ENCODE measurements at regions not wholly inside any gene's neighbourhood (a gene's known extent, or its start where the extent isn't known, plus 50 kb on each side); places are given as distances from the start of the nearest gene placed in this dataset.

DNA sequence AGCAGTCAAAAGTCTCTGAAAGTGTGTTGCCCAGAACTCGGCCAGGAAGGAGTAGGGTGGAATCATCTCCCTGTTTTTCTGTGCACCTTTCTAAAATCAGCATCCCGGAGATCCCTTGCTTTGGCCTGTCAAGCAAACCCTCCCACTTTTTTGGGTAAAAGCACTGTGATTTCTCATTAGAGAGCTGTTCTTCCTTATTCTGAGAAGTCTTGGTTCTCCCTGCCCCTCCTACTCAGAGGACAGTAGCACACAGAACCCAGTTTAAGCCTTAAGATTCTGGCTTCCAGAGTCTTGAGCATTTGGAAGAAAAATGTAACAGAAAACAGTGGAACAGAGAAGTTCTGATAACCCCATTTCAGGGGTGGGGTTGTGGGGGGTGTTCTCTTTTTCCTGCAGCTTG, 52.6 kb upstream of the KATNAL1 start:
- no peak overlapping the region for H3K4me3 Mint-ChIP-seq
- peaks cover 59% of the 10 kb centered on the region for H3K36me3 Mint-ChIP-seq
- H3K9me3 Mint-ChIP-seq = no peaks in the 10 kb centered on the region
- no peaks in the 10 kb centered on the region for H3K27me3 Mint-ChIP-seq
- peaks cover 12% of the 10 kb centered on the region for H3K4me1 Mint-ChIP-seq
- ATAC-seq = no peak
- no peak overlapping the region for H3K27ac Mint-ChIP-seq

DNA sequence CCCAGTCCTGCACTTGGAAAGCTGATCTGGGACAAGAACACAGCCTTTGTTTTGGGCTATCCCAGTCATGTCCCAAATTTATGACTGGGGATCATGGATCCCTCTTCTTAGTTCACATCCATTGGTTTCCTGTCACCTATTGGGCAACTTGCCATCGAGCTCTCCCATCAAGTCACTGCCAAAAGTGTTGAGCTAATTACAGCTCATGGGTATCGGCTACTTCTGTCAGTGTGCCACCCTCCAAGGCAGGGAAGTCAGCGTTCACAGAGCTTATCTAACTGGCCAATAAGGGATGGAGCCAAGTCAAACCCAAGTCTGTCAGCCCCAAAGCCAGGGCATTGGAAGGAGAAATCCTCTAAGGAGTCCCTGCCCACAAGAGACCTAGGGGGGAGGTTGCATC, 53.2 kb upstream of the KATNAL1 start:
- Mint-ChIP-seq H3K4me3 (no peak overlapping the region), H3K27me3 (no peaks in the 10 kb centered on the region), H3K4me1 (peaks cover 10% of the 10 kb centered on the region), H3K36me3 (peaks cover 64% of the 10 kb centered on the region), H3K9me3 (no peaks in the 10 kb centered on the region), H3K27ac (no peak overlapping the region)
- ATAC-seq = no peak

GRCh38 chr13:30362005-30362788, 54.8 kb upstream of the KATNAL1 start:
- ATAC-seq = no peak
- Mint-ChIP-seq H3K9me3 (no peaks in the 10 kb centered on the region), H3K36me3 (peaks cover 76% of the 10 kb centered on the region), H3K4me3 (no peak overlapping the region), H3K27ac (no peak overlapping the region), H3K27me3 (no peaks in the 10 kb centered on the region), H3K4me1 (peaks cover 14% of the 10 kb centered on the region)

GRCh38 chr13:30362869-30363268, 55.5 kb upstream of the KATNAL1 start:
- Mint-ChIP-seq H3K4me1 (peaks cover 14% of the 10 kb centered on the region), H3K27me3 (no peaks in the 10 kb centered on the region), H3K27ac (no peak overlapping the region), H3K9me3 (no peaks in the 10 kb centered on the region), H3K4me3 (no peak overlapping the region), H3K36me3 (peaks cover 76% of the 10 kb centered on the region)
- ATAC-seq = no peak

DNA sequence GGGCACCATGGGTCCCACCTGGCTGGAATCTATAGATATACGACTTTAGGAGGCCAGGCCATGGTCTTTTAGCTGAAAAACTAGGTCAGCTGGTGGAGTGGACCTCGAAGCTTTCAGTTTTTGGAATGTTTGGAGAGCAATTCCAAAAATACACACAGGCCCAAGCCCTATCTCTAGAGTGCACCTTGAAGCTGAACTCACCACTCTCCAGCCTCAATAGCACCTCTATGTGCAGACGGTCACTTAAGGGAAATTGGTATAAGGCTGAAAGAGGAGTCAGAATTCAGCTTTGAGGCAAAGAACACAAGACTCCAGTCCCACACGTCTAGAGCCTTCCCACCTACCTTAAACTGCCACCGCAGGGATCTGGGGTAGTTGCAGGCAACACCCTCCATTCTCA, 56.4 kb upstream of the KATNAL1 start:
- Mint-ChIP-seq H3K9me3 (no peaks in the 10 kb centered on the region), H3K36me3 (peaks cover 75% of the 10 kb centered on the region), H3K4me1 (peaks cover 19% of the 10 kb centered on the region), H3K27ac (no peak overlapping the region), H3K27me3 (no peaks in the 10 kb centered on the region), H3K4me3 (no peak overlapping the region)
- no peak for ATAC-seq

DNA sequence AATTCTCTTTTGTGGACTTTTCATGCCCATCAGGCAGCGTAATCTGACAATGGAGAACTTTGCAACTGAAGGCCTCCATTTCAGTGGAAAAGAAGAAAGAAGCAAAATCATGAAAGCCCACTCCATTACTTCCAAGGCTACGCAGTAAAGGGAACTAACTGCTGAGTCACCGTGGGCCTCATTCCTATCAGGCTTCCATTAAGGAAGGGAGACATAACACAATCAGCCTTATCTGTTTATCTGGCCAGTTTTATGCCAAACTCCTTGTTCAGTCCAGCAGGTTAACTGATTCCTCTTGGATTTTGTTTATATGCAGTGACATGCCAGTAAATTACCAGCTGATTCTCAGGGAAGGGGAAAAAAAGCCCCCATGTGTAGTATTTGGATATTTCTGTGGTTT, 56.8 kb upstream of the KATNAL1 start:
- ATAC-seq = no peak

DNA sequence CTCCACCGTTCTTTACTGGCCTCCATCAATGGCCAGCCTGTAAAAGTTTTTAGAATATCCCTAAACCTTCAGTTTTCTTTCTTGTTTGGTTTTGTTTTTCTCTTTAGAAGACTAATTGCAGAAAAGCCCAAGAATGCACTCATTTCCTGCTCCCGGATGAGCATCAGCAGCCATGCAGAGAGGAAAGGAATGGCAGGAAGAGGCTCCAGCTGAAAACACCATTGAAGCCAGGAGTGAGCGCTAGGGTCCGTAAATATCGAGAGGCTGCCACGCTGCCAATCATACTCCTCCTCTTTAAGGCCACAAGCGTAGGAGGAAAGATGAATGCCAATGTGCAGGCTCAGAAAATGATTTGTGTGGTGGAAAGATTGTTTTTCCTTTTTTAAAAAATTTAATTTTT, 57.4 kb upstream of the UBE2L5 start:
- Mint-ChIP-seq H3K27me3 (no peaks in the 10 kb centered on the region), H3K27ac (no peak overlapping the region), H3K9me3 (no peaks in the 10 kb centered on the region), H3K4me1 (peaks cover 29% of the 10 kb centered on the region), H3K36me3 (peaks cover 75% of the 10 kb centered on the region), H3K4me3 (no peak overlapping the region)
- no peak for ATAC-seq

More for the DNA sequence above, 56.8 kb upstream of the KATNAL1 start:
- no peaks in the 10 kb centered on the region for H3K9me3 Mint-ChIP-seq
- no peaks in the 10 kb centered on the region for H3K27me3 Mint-ChIP-seq
- peaks cover 77% of the 10 kb centered on the region for H3K36me3 Mint-ChIP-seq
- H3K27ac Mint-ChIP-seq = no peak overlapping the region
- peaks cover 23% of the 10 kb centered on the region for H3K4me1 Mint-ChIP-seq
- H3K4me3 Mint-ChIP-seq = no peak overlapping the region

- H3K36me3 Mint-ChIP-seq = peaks cover 71% of the 10 kb centered on the region
- H3K27ac Mint-ChIP-seq = no peak overlapping the region
- H3K4me1 Mint-ChIP-seq = peaks cover 39% of the 10 kb centered on the region
- no peak overlapping the region for H3K4me3 Mint-ChIP-seq
- no peaks in the 10 kb centered on the region for H3K9me3 Mint-ChIP-seq
- no peaks in the 10 kb centered on the region for H3K27me3 Mint-ChIP-seq
- peak; percentile 64 for ATAC-seq
Observed at GRCh38 chr13:30366088-30366487, 56.2 kb upstream of the UBE2L5 start.

DNA sequence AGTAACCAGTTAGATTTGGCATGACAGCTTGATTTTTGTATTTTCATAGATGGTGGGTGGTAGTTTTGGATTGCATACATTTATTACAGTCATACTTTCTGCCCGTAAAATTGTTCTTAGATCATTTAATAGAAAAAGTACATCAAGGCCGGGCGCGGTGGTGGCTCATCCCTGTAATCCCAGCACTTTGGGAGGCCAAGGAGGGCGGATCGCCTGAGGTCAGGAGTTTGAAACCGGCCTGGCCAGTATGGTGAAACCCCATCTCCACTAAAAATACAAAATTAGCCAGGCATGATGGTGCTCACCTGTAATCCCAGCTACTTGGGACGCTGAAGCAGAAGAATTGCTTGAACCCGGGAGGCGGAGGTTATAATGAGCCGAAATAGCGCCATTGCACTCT, 55.0 kb upstream of the UBE2L5 start:
- no peaks in the 10 kb centered on the region for H3K9me3 Mint-ChIP-seq
- peaks cover 66% of the 10 kb centered on the region for H3K36me3 Mint-ChIP-seq
- no peak for ATAC-seq
- H3K4me3 Mint-ChIP-seq = no peak overlapping the region
- H3K4me1 Mint-ChIP-seq = peaks cover 49% of the 10 kb centered on the region
- H3K27ac Mint-ChIP-seq = no peak overlapping the region
- H3K27me3 Mint-ChIP-seq = no peaks in the 10 kb centered on the region

- Mint-ChIP-seq H3K36me3 (peaks cover 62% of the 10 kb centered on the region), H3K4me3 (peak overlapping the region; percentile 8), H3K27ac (peak overlapping the region; percentile 83), H3K4me1 (peaks cover 76% of the 10 kb centered on the region), H3K27me3 (no peaks in the 10 kb centered on the region), H3K9me3 (no peaks in the 10 kb centered on the region)
- ATAC-seq = no peak
Observed at GRCh38 chr13:30370146-30370545, 52.1 kb upstream of the UBE2L5 start.

DNA sequence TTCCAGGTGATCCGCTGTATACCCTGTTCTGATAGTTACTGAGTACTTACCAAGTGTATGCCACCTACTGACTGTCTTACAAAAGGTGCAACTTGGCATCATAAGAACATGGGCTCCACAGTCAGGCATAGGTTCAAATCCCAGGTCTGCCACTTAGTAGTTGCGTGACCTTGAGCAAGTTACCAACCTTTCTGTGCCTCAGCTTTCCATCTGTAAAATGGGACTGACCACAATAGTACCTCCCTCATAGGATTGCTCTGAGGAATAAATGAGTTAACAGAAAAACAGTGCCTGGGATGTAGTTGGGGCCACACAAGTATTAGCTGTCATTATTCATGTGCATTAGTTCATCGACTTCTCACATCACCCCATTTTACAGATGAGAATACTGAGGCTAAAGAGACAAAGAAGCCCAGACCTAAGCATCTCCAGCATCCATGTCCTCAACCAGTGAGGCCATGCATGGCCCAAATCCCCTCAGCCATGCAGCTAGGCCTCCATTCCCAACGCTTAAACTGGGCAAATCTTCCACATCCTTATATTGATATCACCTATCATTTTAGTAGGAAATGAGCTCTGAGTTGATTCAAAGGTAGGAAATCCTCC, 51.3 kb upstream of the UBE2L5 start:
- ATAC-seq = no peak
- H3K27ac Mint-ChIP-seq = peak overlapping the region; percentile 83
- no peaks in the 10 kb centered on the region for H3K9me3 Mint-ChIP-seq
- peaks cover 54% of the 10 kb centered on the region for H3K36me3 Mint-ChIP-seq
- peak overlapping the region; percentile 69 for H3K4me3 Mint-ChIP-seq
- H3K4me1 Mint-ChIP-seq = peaks cover 76% of the 10 kb centered on the region
- no peaks in the 10 kb centered on the region for H3K27me3 Mint-ChIP-seq

- H3K4me3 Mint-ChIP-seq = peak overlapping the region; percentile 69
- peaks cover 49% of the 10 kb centered on the region for H3K36me3 Mint-ChIP-seq
- H3K9me3 Mint-ChIP-seq = no peaks in the 10 kb centered on the region
- peak overlapping the region; percentile 83 for H3K27ac Mint-ChIP-seq
- no peaks in the 10 kb centered on the region for H3K27me3 Mint-ChIP-seq
- peaks cover 77% of the 10 kb centered on the region for H3K4me1 Mint-ChIP-seq
- ATAC-seq = peak; percentile 91
Observed at GRCh38 chr13:30371649-30372265, 50.5 kb upstream of the UBE2L5 start.
